Kidney glomerular epithelial cell (primary cell): ENCODE measurements at regions not wholly inside any gene's neighbourhood (a gene's known extent, or its start where the extent isn't known, plus 50 kb on each side); places are given as distances from the start of the nearest gene placed in this dataset.
"Not testable (repeated sequence)": the region's sequence is repeated elsewhere in the genome, so short reads cannot be mapped to it uniquely, and the experiment has no call there.

Source experiments
- DNase-seq: peaks from one replicate; lab custom pipeline; 2025; lab: John Stamatoyannopoulos, UW

DNA sequence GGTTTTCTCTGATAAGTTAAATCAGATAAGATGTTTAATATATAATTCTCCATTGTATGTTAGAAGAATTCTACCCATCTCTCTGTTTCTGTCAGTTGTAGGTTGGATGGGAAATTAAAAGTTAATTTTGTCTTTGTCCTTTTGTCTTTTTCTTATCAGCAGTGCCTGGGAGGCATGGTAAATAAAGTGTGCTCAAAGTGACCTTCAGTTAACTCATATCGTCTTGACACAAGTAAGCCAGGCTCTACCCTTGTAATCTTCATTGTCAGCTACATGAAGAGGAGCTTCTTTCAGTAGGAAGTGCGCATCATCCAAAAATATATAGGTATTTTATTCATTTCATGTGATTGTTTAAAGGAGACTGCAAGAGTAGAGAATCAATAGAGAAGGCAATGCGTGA, 138.9 kb upstream of the NRIP1 start:
- DNase-seq: no peak

DNA sequence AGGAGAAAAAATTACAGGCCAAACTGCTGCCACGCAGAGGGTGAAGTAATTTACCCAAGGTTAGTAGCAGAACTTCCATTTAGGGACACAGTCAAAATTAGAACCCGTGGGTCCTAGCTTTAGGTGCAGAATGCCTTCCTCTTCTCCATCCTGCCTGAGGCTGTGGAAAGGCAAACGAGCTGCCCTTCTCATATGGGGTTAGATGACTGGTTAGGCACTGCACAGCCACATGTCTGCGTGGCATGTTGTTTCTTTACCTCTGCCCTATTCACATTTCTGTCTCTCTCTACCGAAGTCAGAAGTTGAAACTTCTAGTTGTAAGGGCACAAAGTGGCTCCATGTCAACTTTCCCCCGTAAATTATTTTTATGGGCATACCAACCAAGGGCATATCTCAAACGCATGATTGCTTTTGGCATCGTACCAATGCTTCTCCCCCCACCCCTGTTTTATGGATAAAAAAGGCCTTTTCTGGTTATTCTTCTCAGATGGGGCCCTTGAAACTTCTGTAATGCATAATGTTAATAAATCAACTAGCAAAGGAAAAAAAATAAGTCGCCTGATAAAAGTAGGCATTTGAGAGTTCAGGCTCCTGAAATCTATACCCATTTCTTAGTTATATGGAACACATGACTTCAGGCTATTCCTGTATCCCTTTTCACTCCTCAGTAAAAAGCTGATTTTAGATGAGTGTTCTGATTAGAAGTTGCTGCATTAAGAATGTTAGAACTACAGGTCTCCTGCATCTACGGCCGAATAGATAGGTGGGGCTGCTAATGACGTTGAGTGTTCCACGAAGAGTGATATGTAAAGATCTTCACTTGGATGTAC, 139.6 kb upstream of the NRIP1 start:
- no peak for DNase-seq

DNA sequence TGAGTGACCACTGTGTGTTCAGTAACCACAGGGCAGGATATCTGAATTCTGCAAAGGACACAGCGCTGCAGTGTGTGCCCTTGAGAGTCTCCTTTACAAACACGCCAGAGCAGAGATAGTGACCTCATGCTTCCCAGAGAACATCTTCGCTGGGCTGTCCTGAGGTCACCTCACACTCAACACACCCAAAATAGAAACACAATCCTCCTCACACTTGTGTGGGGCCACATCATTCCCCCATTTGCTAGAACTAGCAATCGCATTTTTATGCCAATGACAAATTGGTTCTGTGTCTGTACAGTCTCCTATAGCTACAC, 140.1 kb upstream of the NRIP1 start:
- DNase-seq: no peak

DNA sequence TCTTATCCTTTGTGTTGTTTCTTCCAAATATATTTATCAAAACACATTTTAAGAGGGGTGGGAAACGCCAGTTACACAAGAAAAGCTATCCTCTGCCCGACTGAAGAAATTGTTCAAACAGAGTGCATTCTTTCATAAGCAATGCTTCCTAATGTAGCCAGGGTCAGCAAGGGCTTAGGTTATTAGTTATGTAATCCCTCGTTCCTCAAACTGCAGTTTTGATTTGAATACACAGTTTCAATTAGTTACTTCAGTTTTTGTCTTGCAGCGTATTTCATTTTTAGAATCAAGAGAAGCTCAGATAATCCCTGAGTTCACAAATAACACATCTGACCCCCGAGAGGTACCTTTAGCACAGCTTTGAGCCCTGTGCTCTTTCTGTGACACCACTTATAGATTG, 141.7 kb upstream of the NRIP1 start:
- no peak for DNase-seq

DNA sequence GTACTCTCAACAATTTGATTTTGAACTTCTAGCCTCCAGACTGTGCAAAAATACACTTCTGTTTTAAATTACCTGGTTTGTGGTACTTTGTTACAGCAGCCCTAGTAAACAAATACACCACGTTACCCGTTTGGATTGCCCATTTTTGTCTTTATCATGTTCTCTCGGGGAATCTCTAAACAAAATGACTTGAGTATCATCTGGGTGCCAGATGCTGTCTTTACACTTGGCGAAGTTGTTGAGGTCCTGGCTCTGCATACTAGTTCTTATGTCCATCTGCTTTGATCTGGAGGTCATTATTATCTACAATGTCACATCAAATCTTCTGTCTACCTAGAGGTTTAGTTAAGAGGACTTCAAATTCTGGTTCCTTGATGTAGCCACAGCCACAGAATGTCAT, 142.4 kb upstream of the NRIP1 start:
- no peak for DNase-seq

DNA sequence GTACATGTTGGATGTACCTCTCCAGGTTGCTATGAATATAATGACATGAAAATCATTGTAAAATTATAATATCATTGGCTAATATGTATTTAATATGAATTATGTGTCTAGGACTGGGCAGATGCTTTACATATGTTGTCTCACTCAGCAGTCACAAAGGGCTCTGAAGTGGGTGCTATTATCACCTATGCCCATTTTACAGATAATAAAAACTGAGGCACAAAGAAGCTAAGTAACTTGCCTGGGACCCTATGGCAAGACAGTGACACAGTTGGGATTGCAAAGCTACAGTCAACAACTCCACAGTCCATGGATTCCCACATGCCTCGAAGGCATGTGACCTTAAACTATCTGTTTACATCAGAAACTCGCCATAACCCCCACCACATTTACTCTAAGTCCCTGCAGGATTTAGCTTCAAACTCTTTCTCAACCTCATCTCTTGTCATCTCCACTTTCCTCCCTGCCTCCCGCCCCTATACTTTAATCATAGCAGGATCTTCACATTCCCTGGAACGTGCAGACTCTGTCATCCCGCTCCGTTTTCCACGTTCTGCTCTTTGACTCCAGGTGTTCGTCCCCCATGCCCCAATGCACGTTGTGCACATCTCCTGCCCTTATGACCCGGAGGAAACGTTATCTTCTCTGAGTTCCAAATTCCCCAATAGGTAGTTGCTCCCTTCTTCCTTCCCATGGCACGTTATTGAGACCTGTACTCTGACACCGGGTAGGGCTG, 143.0 kb upstream of the NRIP1 start:
- DNase-seq: no peak

DNA sequence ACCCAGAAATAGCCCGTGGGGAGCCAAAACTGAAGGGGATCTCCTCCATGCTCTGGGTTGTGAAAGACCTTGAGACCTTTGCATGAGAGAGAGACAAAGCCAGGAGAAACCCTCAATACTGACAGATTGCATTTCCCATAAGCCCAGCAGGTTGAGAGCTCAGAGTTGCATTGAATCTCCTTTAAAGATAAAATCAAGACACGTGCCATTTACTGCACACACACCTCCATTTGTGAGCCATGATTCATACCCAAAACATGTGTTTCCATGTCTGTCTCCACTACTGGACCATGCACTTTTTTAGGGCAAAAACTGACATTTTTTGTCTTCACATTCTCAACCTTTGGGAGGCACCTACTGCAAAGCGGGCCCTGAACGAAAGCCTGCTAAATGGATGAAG, 144.0 kb upstream of the NRIP1 start:
- DNase-seq: no peak

DNA sequence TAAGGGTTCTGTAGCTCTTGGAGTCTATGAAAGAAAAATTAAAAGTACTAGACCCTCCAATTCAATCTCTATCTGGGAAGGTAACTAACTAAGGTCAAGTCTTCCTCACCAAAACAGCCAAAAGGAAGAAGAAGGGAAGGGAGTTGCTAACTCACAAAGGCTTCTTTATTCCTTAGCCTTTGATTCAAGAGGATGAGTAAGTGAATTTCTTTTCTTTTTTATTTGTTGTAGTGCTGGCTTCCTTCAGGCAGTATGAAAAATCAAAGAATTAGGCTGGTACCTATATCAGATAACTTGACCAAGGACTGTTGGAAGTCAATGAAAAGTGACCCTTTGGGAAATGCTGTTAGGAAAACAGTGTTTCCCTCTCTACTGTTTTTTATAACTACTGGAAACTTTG, 144.4 kb upstream of the NRIP1 start:
- DNase-seq: no peak

DNA sequence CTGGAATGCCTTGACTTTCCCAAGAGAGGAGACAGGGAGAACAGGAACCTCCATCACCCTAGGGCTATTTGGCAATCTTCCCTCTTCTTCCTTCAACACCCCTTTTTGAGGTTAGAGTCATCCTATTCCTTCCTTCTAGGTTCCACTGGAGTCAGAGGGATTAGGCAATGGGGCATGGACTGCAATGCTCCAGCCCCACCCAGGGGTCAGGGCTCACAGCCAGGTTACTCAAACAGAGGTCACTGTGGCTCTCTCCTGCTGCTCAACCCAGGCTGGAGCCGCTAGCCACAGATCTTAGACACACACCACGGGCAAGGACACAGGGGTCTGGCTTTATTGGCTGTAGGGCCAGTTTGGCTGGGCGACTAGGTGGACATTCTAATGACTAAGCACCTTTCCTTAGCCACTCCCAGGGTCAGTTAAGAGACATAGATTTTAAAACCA, 145.5 kb upstream of the NRIP1 start:
- no peak for DNase-seq

DNA sequence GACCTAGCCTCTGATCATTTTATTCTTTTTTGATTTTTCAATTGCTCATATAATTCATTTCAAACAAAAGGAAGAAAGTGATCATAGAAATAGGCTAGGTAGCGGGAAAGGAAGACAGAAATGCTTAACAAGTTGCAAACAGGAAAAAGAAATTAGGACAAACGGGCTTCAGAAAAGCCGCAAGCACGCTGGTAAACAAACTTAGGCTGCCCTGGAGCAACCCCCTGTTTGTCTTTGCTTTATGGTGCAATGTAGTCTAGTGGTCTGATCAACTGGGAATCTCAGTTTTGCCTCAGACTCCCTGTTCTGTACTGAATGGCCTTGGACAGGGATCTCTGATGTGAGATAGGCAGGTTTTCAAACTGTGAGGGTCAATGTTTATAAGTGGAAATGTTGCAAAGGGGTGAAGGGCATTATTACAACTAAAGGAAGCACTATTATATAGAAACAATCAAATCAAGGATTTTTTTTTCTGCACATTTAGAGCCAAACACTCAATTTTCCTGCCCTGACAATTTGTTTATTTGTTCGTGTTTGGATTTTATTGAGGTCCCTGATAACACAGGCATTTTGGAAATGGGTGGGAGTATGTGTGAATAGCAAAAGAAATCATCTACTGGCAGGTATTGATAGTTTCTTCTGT, 146.8 kb upstream of the NRIP1 start:
- no peak for DNase-seq

DNA sequence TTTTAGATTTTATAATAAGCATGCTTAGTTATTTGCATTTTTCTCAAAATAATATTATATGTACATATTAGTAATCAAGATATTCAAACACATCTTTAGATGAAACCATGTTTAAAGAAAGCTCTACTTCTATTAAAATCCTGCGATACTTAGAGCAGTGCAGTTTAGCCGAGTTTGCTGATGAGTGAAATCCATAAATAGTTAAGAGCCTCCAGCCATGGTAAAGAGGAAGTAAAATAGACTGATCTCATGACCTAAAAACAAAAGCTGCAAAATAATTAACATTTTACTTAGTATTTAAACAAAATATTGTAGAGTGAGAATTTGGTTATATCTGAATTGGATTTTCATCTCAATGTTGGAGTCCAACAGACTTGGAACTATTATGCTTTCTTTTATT, 147.4 kb upstream of the NRIP1 start:
- no peak for DNase-seq

DNA sequence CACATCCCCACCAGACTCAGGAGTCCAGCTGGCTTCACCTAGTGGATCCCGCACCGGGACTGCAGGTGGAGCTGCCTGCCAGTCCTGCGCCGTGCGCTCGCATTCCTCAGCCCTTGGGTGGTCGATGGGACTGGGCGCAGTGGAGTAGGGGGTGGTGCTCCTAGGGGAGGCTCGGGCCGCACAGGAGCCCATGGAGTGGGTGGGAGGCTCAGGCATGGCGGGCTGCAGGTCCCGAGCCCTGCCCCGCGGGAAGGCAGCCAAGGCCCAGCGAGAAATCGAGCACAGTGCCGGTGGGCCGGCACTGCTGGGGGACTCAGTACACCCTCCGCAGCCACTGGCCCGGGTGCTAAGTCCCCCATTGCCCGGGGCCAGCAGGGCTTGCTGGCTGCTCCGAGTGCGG, 153.7 kb upstream of the NRIP1 start:
- DNase-seq: not testable (repeated sequence)

DNA sequence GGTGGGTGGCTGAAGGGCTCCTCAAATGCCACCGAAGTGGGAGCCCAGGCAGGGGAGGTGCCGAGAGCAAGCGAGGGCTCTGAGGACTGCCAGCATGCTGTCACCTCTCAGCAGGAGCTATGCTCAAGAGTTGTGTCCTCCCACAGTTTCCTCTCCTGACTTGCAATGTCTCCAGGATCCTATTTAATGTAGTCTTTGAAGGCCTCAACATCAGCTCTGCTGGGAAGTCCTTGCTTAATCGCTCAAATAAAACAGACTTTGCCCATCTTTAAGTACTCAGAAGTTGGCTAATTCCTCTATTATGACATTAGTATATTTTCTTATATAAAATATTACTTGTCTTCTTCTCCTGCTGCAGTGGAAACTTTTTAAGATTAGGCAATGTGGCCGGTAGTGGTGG, 154.2 kb upstream of the NRIP1 start:
- DNase-seq: no peak

DNA sequence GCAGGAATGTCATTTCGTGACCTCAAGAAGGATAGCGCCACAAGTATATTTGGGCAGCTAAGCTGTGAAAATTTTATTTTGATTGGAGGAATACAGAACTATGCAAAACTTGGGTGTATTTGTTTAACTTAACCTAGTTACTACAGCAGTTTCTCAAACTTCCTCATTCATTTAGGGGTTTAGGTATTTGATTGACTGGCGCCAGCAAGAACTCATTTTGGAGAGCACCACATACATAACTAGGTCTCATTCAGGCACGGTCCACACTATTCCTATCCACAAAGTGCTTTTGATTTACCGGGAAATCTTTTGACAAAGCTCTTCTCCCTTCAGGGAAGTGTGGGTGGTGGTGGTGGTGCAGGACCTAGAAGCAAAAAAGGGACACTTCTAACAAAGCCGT, 155.1 kb upstream of the NRIP1 start:
- DNase-seq: no peak

DNA sequence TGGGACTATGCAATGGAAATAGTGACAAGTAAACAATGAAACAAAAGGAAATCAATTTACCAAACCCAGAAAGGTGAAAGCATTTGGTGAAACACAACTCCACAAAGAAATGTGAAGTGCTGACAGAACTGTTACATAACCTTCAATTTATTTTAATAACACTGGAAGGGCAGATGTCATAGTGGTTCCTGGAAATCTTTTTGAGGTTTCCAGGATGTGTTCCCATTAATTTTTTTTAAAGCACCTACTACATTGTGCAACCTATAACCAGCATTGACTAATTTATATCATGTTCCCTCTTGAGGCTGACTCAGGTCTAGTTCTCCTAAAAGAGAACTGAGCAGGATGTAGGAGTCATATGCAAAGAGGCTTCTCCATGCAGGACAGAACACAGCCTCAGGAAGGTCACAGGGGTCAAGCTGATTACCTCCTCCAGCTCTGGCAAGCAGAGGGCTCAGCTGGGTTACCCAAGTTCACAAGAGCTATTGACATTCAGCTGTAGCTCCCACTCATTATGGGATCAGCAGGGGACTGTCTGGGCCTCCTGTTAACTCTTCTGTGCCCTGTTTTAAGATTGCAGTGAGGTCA, 157.1 kb upstream of the NRIP1 start:
- peak; percentile 56 for DNase-seq

DNA sequence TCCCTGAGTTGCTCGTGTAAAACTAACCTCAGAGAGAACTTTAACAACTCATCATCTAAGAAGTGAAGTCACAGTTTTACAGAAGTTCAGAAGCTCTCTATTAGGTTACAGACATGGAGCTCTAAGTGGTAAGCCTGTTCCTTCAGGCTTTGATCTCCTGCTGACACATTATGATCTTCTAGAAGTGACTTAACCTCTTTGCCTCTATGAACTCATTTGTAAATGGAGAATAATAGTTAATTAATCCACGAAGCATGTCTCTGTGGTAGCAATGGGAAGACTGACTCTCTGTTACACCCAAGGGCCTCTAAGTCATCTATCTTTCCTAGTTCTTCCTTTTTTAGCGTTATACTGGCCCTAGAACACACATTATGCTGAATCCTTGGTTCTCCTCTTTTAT, 157.9 kb upstream of the NRIP1 start:
- peak; percentile 71 for DNase-seq

DNA sequence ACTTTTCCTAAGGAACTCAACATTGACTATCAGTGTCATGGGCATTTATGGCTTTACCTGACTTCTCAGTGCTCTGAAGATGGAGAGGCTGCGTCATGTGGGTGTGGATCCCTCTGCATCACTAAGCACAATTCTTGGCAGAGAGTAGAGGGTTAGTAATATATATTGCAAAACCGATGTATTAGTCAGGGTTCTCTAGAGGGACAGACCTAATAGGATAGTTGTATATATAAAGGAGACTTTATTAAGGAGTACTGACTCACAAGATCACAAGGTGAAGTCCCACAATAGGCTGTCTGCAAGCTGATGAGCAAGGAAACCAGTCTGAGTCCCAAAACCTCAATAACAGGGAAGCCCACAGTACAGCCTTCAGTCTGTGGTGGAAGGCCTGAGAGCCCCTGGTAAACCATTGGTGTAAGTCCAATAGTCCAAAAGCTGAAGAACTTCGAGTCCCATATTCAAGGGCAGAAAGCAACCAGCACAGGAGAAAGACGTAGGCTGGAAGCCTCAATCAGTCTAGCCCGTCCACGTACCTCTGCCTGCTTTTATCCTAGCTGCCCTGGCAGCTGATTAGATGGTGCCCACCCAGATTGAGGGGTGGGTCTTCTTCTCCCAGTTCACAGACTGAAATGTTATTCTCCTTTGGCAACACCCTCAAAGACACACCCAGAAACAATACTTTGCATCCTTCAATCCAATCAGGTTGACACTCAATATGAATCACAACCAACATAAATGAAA, 159.7 kb upstream of the NRIP1 start:
- peak; percentile 78 for DNase-seq

DNA sequence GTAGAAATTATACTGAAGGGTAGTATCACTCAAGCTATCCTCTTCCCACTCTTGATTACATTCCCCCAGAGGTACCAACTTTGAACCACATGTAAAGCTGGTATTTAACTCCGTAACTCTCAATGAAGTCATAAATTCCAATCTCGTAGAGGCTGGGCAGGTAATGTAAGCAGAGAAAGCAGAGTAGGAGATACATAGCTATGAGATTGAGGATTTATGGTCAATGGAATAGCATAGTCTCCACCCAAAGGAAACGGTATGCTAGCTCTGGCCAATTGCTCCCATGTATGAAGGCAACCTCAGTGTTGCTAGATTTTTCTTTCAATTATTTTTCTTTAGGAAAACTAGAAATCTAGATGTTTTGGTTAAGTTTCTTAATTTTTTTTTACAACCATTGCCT, 163.1 kb upstream of the NRIP1 start:
- DNase-seq: no peak

DNA sequence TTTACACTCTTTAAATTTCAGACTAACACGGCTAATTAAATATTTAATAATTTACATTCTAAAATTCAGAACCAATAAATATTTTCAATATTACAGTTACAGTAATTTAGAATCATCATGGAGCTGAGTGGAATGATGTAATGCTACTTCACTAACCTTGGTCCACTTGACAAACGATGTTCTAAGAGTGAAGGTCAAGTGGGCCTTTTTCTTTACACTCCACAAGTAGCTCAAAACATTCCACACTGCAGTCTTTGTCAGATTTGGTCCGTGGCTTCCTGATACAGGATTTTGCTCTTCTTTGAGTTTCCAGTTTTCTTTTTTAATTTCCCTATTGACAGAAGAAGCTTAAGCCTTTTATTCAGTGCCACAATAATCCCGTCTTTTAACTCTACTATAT, 164.6 kb upstream of the NRIP1 start:
- DNase-seq: no peak

DNA sequence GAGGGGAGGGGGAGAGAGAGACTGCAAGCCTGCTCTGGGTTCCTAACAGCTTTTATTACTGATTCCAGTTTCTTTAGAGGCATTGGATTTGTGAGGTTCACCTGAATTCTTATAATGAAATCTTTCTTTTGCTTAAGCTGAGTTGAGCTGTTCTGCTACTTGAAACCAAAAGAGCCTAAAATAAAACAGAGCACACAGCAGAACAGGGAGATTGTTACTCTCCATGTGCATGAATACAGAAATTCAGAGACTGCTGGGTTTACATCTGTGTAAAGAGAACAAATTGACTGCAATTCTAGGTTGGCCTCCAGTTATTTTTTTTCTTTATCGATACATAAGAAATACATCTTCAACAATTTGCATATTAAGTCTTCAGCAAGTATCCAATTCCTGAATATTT, 168.8 kb upstream of the NRIP1 start:
- DNase-seq: no peak

DNA sequence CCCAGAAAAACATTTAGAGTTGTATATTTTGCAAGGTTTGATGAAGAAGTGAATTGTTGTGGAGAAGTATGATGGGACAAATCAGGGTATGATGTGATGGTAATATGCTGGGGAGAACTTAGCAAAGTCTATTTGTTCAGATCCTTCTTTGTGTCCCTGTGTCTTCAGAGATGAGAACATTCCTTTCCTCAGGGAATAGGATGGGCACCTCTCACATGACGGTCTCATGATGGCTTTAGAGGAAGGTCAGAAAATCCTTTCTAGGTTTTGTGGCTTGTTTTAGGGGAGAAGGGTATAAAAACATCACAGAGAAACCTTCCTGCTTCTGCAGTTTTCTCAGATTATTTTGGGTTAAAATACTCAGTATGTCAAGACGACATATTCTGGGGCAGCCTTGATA, 171.3 kb upstream of the NRIP1 start:
- DNase-seq: no peak

DNA sequence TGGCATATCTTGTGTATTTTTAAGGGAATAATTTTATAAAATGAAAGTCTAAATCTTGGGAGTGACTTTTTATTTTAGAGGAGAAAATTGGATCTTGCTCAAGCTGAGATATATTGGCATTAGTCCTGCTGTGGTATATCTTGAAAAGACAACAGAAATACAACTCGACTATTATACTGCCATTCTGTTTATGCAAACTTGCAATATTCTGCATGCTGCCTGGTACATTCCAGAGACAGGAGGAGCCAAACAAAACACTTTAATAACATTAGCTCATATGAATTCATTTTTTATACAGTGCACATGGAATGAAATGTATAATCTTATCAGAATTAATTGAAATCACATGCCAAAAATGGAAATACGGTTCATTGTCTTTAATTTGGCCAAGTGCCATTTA, 176.0 kb upstream of the NRIP1 start:
- no peak for DNase-seq
